Neural cell (in vitro differentiated cells): ENCODE measurements at regions not wholly inside any gene's neighbourhood (a gene's known extent, or its start where the extent isn't known, plus 50 kb on each side); places are given as distances from the start of the nearest gene placed in this dataset.

Source experiments
- H2AFZ ChIP-seq: fragments of 200-600, 300-800 bp; sonication (generic), shearing (Covaris generic); 2 replicates; pipeline ENCODE4 v1.6.0; 2014; ENCODE audit warnings: low read depth, mild to moderate bottlenecking, antibody characterized with exemption, low read length, moderate library complexity
- H3F3A ChIP-seq: fragments of 200-600 bp; shearing (Covaris generic); 2 replicates; pipeline ENCODE4 v1.6.1; 2016; ENCODE audit warnings: mild to moderate bottlenecking, moderate library complexity, mixed read lengths, antibody characterized with exemption, low read length; ENCODE audit not compliant: insufficient read depth, poor library complexity, severe bottlenecking
- H3K27ac ChIP-seq: fragments of 200-600, 300-800 bp; sonication (generic), shearing (Covaris generic); 2 replicates; pipeline ENCODE4 v1.5.1; 2014; ENCODE audit warnings: mild to moderate bottlenecking, low read length, moderate library complexity
- H3K27me3 ChIP-seq: fragments of 300-800, 200-600 bp; sonication (generic), shearing (Covaris generic); 2 replicates; pipeline ENCODE4 v1.6.0; 2014; ENCODE audit warnings: mild to moderate bottlenecking, low read depth, low read length, moderate library complexity; ENCODE audit not compliant: insufficient read depth
- H3K36me3 ChIP-seq: fragments of 300-800, 200-600 bp; sonication (generic), shearing (Covaris generic); 2 replicates; pipeline ENCODE4 v1.5.1; 2014; ENCODE audit warnings: mild to moderate bottlenecking, antibody characterized with exemption, low read length, moderate library complexity; ENCODE audit not compliant: insufficient read depth
- H3K4me2 ChIP-seq: fragments of 300-800, 200-600 bp; sonication (generic), shearing (Covaris generic); 2 replicates; pipeline ENCODE4 v1.6.0; 2014; ENCODE audit warnings: mild to moderate bottlenecking, low read length
- H3K4me3 ChIP-seq: fragments of 300-800, 200-600 bp; sonication (generic), shearing (Covaris generic); 2 replicates; pipeline ENCODE4 v1.5.1; 2014; ENCODE audit warnings: mild to moderate bottlenecking, low read length, moderate library complexity
- H3K79me2 ChIP-seq: fragments of 200-600 bp; shearing (Covaris generic); replicated peaks from 2 replicates; pipeline ENCODE4 v1.6.0; 2014; ENCODE audit warnings: mild to moderate bottlenecking, low read length, moderate library complexity; ENCODE audit not compliant: insufficient read depth
- H3K9ac ChIP-seq: fragments of 300-800, 200-600 bp; sonication (generic), shearing (Covaris generic); 2 replicates; pipeline ENCODE4 v1.6.1; 2016; ENCODE audit warnings: mild to moderate bottlenecking, low read length, mixed read lengths
- H3K9me2 ChIP-seq: fragments of 200-600 bp; shearing (Covaris generic); 2 replicates; pipeline ENCODE4 v1.6.1; 2016; ENCODE audit warnings: mild to moderate bottlenecking, low read length, mixed read lengths; ENCODE audit not compliant: insufficient read depth
- H3K9me3 ChIP-seq: fragments of 200-600, 300-800 bp; sonication (generic), shearing (Covaris generic); 2 replicates; pipeline ENCODE4 v1.6.1; 2016; ENCODE audit warnings: mild to moderate bottlenecking, mixed run types, low read length, moderate library complexity, mixed read lengths
- H4K20me1 ChIP-seq: fragments of 200-600 bp; shearing (Covaris generic); 2 replicates; pipeline ENCODE4 v1.6.1; 2016; ENCODE audit warnings: mild to moderate bottlenecking, mixed run types; ENCODE audit not compliant: insufficient read depth
- EP300 ChIP-seq: fragments of 450-650 bp; conservative IDR thresholded peaks from 2 replicates; pipeline ENCODE4 v1.6.1; 2014; ENCODE audit warnings: antibody characterized with exemption, mild to moderate bottlenecking, moderate library complexity; ENCODE audit not compliant: poor library complexity, severe bottlenecking
- EZH2 ChIP-seq: fragments of 200-600, 300-800 bp; shearing (Covaris generic), sonication (generic); IDR thresholded peaks from 2 replicates; pipeline ENCODE4 v1.6.1; 2014; ENCODE audit warnings: antibody characterized with exemption, low read length, borderline replicate concordance, mild to moderate bottlenecking; ENCODE audit not compliant: insufficient read depth, poor library complexity, severe bottlenecking
- MXI1 ChIP-seq: fragments of 450-650 bp; conservative IDR thresholded peaks from 2 replicates; pipeline ENCODE4 v1.6.1; 2014; ENCODE audit warnings: antibody characterized with exemption, mild to moderate bottlenecking; ENCODE audit not compliant: poor library complexity, severe bottlenecking
- POLR2AphosphoS5 ChIP-seq: IDR thresholded peaks from 2 replicates; pipeline ENCODE4 v1.6.1; 2012
- RAD21 ChIP-seq: fragments of 450-650 bp; conservative IDR thresholded peaks from 2 replicates; pipeline ENCODE4 v1.6.1; 2014; ENCODE audit warnings: antibody characterized with exemption, mild to moderate bottlenecking, moderate library complexity
- SMC3 ChIP-seq: fragments of 450-650 bp; conservative IDR thresholded peaks from 2 replicates; pipeline ENCODE4 v1.6.1; 2014; ENCODE audit warnings: antibody characterized with exemption, mild to moderate bottlenecking, moderate library complexity; ENCODE audit not compliant: poor library complexity
- TAF1 ChIP-seq: IDR thresholded peaks from 2 replicates; pipeline ENCODE4 v1.6.1; 2012; ENCODE audit warnings: low read depth
- TF ChIP-seq, protein P1 (sequence below): fragments of 450-650 bp; IDR thresholded peaks from 2 replicates; pipeline ENCODE4 v1.5.1; 2014; ENCODE audit warnings: antibody characterized with exemption, mild to moderate bottlenecking, moderate library complexity; ENCODE audit not compliant: poor library complexity, severe bottlenecking
- TF ChIP-seq, protein P2 (sequence below): IDR thresholded peaks from 2 replicates; pipeline ENCODE4 v1.6.1; 2012; ENCODE audit warnings: borderline replicate concordance

- TF ChIP-seq, protein P1, sequence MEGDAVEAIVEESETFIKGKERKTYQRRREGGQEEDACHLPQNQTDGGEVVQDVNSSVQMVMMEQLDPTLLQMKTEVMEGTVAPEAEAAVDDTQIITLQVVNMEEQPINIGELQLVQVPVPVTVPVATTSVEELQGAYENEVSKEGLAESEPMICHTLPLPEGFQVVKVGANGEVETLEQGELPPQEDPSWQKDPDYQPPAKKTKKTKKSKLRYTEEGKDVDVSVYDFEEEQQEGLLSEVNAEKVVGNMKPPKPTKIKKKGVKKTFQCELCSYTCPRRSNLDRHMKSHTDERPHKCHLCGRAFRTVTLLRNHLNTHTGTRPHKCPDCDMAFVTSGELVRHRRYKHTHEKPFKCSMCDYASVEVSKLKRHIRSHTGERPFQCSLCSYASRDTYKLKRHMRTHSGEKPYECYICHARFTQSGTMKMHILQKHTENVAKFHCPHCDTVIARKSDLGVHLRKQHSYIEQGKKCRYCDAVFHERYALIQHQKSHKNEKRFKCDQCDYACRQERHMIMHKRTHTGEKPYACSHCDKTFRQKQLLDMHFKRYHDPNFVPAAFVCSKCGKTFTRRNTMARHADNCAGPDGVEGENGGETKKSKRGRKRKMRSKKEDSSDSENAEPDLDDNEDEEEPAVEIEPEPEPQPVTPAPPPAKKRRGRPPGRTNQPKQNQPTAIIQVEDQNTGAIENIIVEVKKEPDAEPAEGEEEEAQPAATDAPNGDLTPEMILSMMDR: no peak
- TF ChIP-seq EP300 (no peak), POLR2AphosphoS5 (no peak), RAD21 (no peak)
- H3K9me2 ChIP-seq: no peaks in the 10 kb centered on the region
- H4K20me1 ChIP-seq: no peaks in the 10 kb centered on the region
- H3K9ac ChIP-seq: no peak overlapping the region
- H3K27ac ChIP-seq: no peak overlapping the region
- no peak overlapping the region for H2AFZ ChIP-seq
- no peaks in the 10 kb centered on the region for H3K27me3 ChIP-seq
- H3K4me2 ChIP-seq: no peak overlapping the region
- no peaks in the 10 kb centered on the region for H3K9me3 ChIP-seq
- H3K4me3 ChIP-seq: no peak overlapping the region
- no peaks in the 10 kb centered on the region for H3K36me3 ChIP-seq
- H3F3A ChIP-seq: no peaks in the 10 kb centered on the region
- H3K79me2 ChIP-seq: peaks cover 75% of the 10 kb centered on the region
These were observed 159.9 kb downstream of the SOX4 start for GRCh38 chr6:21753241-21754108.

- no peak overlapping the region for H3K4me3 ChIP-seq
- H3K27ac ChIP-seq: no peak overlapping the region
- H3K27me3 ChIP-seq: no peaks in the 10 kb centered on the region
- H3K9me3 ChIP-seq: no peaks in the 10 kb centered on the region
- H2AFZ ChIP-seq: no peak overlapping the region
- peaks cover 71% of the 10 kb centered on the region for H3K79me2 ChIP-seq
- H3K4me2 ChIP-seq: no peak overlapping the region
- H3K9me2 ChIP-seq: no peaks in the 10 kb centered on the region
- H3F3A ChIP-seq: no peaks in the 10 kb centered on the region
- no peak overlapping the region for H3K9ac ChIP-seq
- H3K36me3 ChIP-seq: no peaks in the 10 kb centered on the region
- TF ChIP-seq, protein P1: no peak
- TF ChIP-seq EZH2: no peak
- TF ChIP-seq, protein P2, sequence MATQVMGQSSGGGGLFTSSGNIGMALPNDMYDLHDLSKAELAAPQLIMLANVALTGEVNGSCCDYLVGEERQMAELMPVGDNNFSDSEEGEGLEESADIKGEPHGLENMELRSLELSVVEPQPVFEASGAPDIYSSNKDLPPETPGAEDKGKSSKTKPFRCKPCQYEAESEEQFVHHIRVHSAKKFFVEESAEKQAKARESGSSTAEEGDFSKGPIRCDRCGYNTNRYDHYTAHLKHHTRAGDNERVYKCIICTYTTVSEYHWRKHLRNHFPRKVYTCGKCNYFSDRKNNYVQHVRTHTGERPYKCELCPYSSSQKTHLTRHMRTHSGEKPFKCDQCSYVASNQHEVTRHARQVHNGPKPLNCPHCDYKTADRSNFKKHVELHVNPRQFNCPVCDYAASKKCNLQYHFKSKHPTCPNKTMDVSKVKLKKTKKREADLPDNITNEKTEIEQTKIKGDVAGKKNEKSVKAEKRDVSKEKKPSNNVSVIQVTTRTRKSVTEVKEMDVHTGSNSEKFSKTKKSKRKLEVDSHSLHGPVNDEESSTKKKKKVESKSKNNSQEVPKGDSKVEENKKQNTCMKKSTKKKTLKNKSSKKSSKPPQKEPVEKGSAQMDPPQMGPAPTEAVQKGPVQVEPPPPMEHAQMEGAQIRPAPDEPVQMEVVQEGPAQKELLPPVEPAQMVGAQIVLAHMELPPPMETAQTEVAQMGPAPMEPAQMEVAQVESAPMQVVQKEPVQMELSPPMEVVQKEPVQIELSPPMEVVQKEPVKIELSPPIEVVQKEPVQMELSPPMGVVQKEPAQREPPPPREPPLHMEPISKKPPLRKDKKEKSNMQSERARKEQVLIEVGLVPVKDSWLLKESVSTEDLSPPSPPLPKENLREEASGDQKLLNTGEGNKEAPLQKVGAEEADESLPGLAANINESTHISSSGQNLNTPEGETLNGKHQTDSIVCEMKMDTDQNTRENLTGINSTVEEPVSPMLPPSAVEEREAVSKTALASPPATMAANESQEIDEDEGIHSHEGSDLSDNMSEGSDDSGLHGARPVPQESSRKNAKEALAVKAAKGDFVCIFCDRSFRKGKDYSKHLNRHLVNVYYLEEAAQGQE: no peak
- TF ChIP-seq MXI1: no peak
- TF ChIP-seq EP300: no peak
- no peak for TF ChIP-seq SMC3
- TF ChIP-seq RAD21: no peak
- TF ChIP-seq TAF1: no peak
- no peak for TF ChIP-seq POLR2AphosphoS5
- no peaks in the 10 kb centered on the region for H4K20me1 ChIP-seq
These were observed 161.3 kb downstream of the SOX4 start for GRCh38 chr6:21754891-21755290.
